ENCODE measurements at regions not wholly inside any gene's neighbourhood (a gene's known extent, or its start where the extent isn't known, plus 50 kb on each side); places are given as distances from the start of the nearest gene placed in this dataset.

GRCh38 chr4:111952688-111953087 lies 192.6 kb upstream of the FAM241A start:
- no peaks in the 10 kb centered on the region for H3K9me1 ChIP-seq (ENCODE audit: insufficient read depth, low read length)
- ChIA-PET POLR2A (ENCODE audit: unreplicated experiment) (no interaction called here), CTCF (no interaction called here)
- no peak overlapping the region for H2AK5ac ChIP-seq (ENCODE audit: low read depth, low read length)
- dilution Hi-C loops (cut with HindIII; ENCODE audit: low sequenced_read_pairs, unreplicated experiment) (no loop called here), in situ Hi-C loops (cut with MboI; ENCODE audit: low sequenced_read_pairs) (no loop called here), intact Hi-C loops (cut with micrococcal nuclease) (no loop called here)
- no peaks in the 10 kb centered on the region for H3K79me1 ChIP-seq (ENCODE audit: low read depth in 1 of 2, low read length in 2 of 2)
- no peaks in the 10 kb centered on the region for H4K20me1 ChIP-seq (ENCODE audit: insufficient read depth, low read length)
- H3K4ac ChIP-seq (ENCODE audit: low read depth, low read length): no peak overlapping the region
- H3K27me3 ChIP-seq (ENCODE audit: control insufficient read depth, insufficient read depth, low read length): no peaks in the 10 kb centered on the region
- H3K27ac ChIP-seq (ENCODE audit: insufficient read depth, low read length): no peak overlapping the region
- no TSS peak for BruUV-seq (replicated peaks)
- no peak overlapping the region for H2BK120ac ChIP-seq (ENCODE audit: low read depth, low read length)
- H3K14ac ChIP-seq (replicated peaks; ENCODE audit: low read depth, low read length): no peak overlapping the region
- no peak overlapping the region for H3K18ac ChIP-seq (ENCODE audit: low read depth, low read length)
- no peak overlapping the region for H3K4me3 ChIP-seq (ENCODE audit: insufficient read depth, low read depth, low read length)
- H3K23ac ChIP-seq (ENCODE audit: low read depth, low read length): no peak overlapping the region
- no peak overlapping the region for H4K5ac ChIP-seq (ENCODE audit: low read depth, low read length)
- no peak overlapping the region for H3K56ac ChIP-seq (ENCODE audit: extremely low read depth, insufficient read depth, low read length)
- DNase-seq: no peak
- no peak overlapping the region for H2BK15ac ChIP-seq (ENCODE audit: low read depth, low read length)
- no peak overlapping the region for H4K8ac ChIP-seq (ENCODE audit: low read depth in 2 of 2, low read length in 2 of 2)
- H2AK9ac ChIP-seq (replicated peaks; ENCODE audit: low read depth, low read length, poor library complexity): no peak overlapping the region
- no peaks in the 10 kb centered on the region for H3K36me3 ChIP-seq (ENCODE audit: control insufficient read depth, insufficient read depth, low read length)
- H3K4me1 ChIP-seq (ENCODE audit: control insufficient read depth, insufficient read depth, low read length): no peaks in the 10 kb centered on the region
- H2AFZ ChIP-seq (replicated peaks; ENCODE audit: low read length, poor library complexity): no peak overlapping the region
- H2BK20ac ChIP-seq (ENCODE audit: low read depth, low read length): no peak overlapping the region
- no peak for ATAC-seq (ENCODE audit: low read depth)
- no peak overlapping the region for H3K9ac ChIP-seq (ENCODE audit: low read depth, low read length)
- H4K91ac ChIP-seq (ENCODE audit: insufficient read depth, low read depth, low read length): no peak overlapping the region
- no peak overlapping the region for H3K4me2 ChIP-seq (ENCODE audit: low read depth, low read length)
- TF ChIP-seq RAD21 (IDR thresholded peaks at IDR 0.05; ENCODE audit: low read length) (no peak), CTCF (conservative IDR thresholded peaks at IDR 0.05; ENCODE audit: low read depth, low read length) (no peak), ELK1 (IDR thresholded peaks at IDR 0.05; ENCODE audit: borderline replicate concordance, low read depth, low read length) (no peak), POLR2A (IDR thresholded peaks at IDR 0.05; ENCODE audit: low read depth, low read length) (no peak), USF2 (IDR thresholded peaks at IDR 0.05; ENCODE audit: low read depth, low read length) (no peak), RFX5 (IDR thresholded peaks at IDR 0.05; ENCODE audit: low read depth, low read length) (no peak), BHLHE40 (IDR thresholded peaks at IDR 0.05; ENCODE audit: low read depth, low read length) (no peak), MAFK (IDR thresholded peaks at IDR 0.05; ENCODE audit: low read depth, low read length) (no peak), NFE2L2 (IDR thresholded peaks at IDR 0.05; ENCODE audit: low read depth, low read length) (no peak), CEBPB (IDR thresholded peaks at IDR 0.05; ENCODE audit: low read depth, low read length) (no peak), MAZ (IDR thresholded peaks at IDR 0.05; ENCODE audit: borderline replicate concordance, low read depth, low read length) (no peak), SMC3 (IDR thresholded peaks at IDR 0.05; ENCODE audit: low read depth, low read length) (no peak), CHD1 (IDR thresholded peaks at IDR 0.05; ENCODE audit: low read depth, low read length) (no peak), RCOR1 (IDR thresholded peaks at IDR 0.05; ENCODE audit: insufficient replicate concordance, low read length) (no peak)
- H3K9me3 ChIP-seq (ENCODE audit: control insufficient read depth, insufficient read depth, low read length): no peaks in the 10 kb centered on the region
- H2BK5ac ChIP-seq (ENCODE audit: low read depth, low read length, poor library complexity, severe bottlenecking): no peak overlapping the region

All from IMR-90 (cell line).